ENCODE measurements at regions not wholly inside any gene's neighbourhood (a gene's known extent, or its start where the extent isn't known, plus 50 kb on each side); places are given as distances from the start of the nearest gene placed in this dataset.

DNA sequence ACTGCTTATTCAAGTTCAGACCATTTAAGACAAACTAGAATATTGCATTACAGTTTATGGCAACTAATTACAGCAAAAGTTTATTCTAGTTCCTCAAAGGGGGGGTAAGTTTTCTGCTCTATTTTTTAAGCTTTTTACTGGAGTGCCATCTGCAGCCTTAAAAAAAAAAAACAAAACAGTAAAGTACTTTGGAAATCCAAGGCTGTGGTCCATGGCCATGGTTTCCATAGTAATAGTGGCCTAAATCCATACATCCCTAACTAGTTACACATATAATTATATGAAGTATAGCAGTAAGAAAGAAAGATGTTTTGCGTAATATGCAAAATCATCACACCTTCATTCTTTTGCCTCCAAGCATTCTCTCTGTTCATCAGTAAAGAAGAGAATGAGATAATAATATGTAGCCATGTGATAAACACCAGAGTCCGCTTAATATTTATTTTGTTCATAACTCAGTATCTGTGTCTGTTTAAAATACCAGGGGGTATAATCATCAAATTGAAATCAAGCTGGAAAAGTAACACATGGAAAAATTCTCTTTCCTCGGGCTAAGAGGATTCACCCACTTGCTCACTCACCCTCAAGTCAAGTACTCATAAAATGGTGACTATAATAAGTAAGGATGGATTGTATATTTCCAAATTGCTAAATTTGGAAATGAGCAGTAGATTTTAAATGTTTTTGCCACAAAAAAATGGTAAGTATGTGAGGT, 301.1 kb upstream of the RND3 start:
- TF ChIP-seq CTCF (IDR thresholded peaks at IDR 0.05) = no peak

GRCh38 chr2:150787353-150788093, 300.1 kb upstream of the RND3 start:
- no peak for TF ChIP-seq CTCF (IDR thresholded peaks at IDR 0.05)

- no peak for TF ChIP-seq CTCF (IDR thresholded peaks at IDR 0.05)
Measured at GRCh38 chr2:150784389-150784788, 296.9 kb upstream of the RND3 start.

DNA sequence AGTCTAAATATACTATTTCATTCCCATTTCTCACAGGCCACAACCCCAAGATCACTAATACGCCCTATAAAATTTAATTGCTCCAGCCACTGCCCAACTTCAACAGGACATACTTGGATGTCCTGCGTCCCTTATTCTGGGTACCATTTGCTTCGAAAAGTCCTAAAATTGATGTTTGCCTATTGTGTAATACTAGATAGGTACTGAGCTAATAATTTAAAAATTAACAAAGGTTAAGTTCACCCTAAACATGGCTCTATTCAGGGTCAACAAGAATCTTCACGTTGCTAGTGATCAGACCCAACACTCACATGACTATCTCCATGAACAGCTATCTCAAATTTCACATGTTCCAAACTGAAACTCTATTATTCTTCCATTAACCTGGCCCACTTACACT, 296.4 kb upstream of the RND3 start:
- no peak for TF ChIP-seq CTCF (IDR thresholded peaks at IDR 0.05)

DNA sequence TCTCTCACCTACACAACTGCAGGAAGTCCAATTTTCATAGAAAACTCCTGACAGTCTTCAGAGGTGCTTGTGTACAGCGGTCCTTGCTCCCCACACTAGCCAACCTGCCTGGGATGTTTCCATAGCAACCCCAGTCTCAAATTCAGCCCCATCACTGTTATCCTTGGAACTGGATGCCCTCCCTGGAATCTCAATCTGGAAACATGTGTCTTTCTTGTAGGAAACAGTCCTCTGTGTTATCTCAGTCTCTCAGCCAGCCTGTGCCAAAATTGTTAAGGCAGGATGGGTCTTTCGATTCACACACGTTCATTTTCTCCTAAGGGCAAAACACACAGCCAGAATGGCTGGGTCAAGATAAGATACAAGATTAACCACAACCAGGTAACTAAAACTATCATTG, 295.5 kb upstream of the RND3 start:
- no peak for TF ChIP-seq CTCF (IDR thresholded peaks at IDR 0.05)

DNA sequence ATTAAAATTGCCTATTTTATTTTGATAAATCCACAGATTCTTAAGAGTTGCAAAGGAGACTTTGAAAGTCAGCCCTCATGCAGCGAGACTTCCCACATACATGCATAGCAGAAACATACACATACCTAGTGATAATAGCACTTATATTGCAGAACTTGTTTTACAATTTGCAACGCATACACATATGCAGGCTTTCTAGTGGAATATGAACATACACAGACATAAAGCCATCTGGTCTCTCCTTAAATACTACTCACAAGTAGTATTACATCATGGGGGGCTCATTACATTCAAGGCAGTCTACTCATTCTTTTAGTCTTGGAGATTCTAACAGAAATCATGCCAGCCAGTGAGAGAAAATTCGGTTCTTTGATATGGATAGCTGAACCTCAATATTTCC, 295.1 kb upstream of the RND3 start:
- TF ChIP-seq CTCF (IDR thresholded peaks at IDR 0.05) = no peak

DNA sequence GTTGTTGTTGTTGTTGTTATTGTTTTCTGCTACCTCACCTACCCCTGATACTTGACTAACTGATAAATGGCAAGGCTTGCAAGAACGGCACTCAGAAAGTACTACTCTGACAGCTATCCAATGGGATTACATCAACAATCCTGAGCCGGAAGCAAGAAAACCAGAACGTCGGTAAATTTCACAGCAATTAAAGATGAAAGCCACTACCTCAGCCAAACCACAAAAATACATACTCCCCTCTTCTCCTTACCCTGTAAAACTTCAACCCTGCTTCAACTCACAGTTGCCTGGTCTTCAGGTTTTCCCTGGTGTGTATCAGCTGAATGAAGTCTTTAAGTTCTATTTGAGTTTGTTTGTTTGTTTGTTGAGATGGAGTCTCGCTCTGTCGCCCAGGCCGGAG, 293.7 kb upstream of the RND3 start:
- no peak for TF ChIP-seq CTCF (IDR thresholded peaks at IDR 0.05)

All from LNCAP (cell line).